HG03045 (cell line): ENCODE measurements at regions not wholly inside any gene's neighbourhood (a gene's known extent, or its start where the extent isn't known, plus 50 kb on each side); places are given as distances from the start of the nearest gene placed in this dataset.

Source experiments
- ATAC-seq: cut with Tn5 transposase; IDR thresholded peaks from one replicate; pipeline ENCODE4 v1.9.1; 2021; ENCODE audit warnings: mild to moderate bottlenecking, moderate library complexity; ENCODE audit not compliant: unreplicated experiment

- no peak for ATAC-seq
Measured at GRCh38 chr6:43953256-43953655, 174.0 kb downstream of the MRPL14 start.

- no peak for ATAC-seq
Measured at GRCh38 chr6:43952746-43953145, 174.5 kb downstream of the MRPL14 start.

- no peak for ATAC-seq
Measured at GRCh38 chr6:43951756-43952675, 175.2 kb downstream of the MRPL14 start.

GRCh38 chr6:43951063-43951755, 176.0 kb downstream of the MRPL14 start:
- no peak for ATAC-seq

- no peak for ATAC-seq
Measured at GRCh38 chr6:43950731-43951062, 176.6 kb downstream of the MRPL14 start.

GRCh38 chr6:43950051-43950605, 177.1 kb downstream of the MRPL14 start:
- ATAC-seq, result no peak

- no peak for ATAC-seq
Measured at GRCh38 chr6:43949551-43949991, 177.7 kb downstream of the MRPL14 start.

- ATAC-seq, result no peak
Measured at GRCh38 chr6:43948527-43949485, 178.4 kb downstream of the MRPL14 start.

- ATAC-seq, result no peak
Measured at GRCh38 chr6:43947860-43948259, 177.8 kb downstream of the VEGFA start.

GRCh38 chr6:43946641-43947363, 176.8 kb downstream of the VEGFA start:
- no peak for ATAC-seq

- no peak for ATAC-seq
Measured at GRCh38 chr6:43945768-43946080, 175.7 kb downstream of the VEGFA start.

- ATAC-seq, result no peak
Measured at GRCh38 chr6:43944908-43945767, 175.1 kb downstream of the VEGFA start.

- ATAC-seq, result no peak
Measured at GRCh38 chr6:43943781-43944250, 173.8 kb downstream of the VEGFA start.

GRCh38 chr6:43943099-43943766, 173.2 kb downstream of the VEGFA start:
- no peak for ATAC-seq

GRCh38 chr6:43942616-43943015, 172.6 kb downstream of the VEGFA start:
- no peak for ATAC-seq

GRCh38 chr6:43942011-43942442, 172.0 kb downstream of the VEGFA start:
- no peak for ATAC-seq

GRCh38 chr6:43941174-43941573, 171.2 kb downstream of the VEGFA start:
- ATAC-seq, result no peak

GRCh38 chr6:43940393-43941087, 170.5 kb downstream of the VEGFA start:
- no peak for ATAC-seq
